Colonic mucosa (tissue), 4 donors: ENCODE measurements at regions not wholly inside any gene's neighbourhood (a gene's known extent, or its start where the extent isn't known, plus 50 kb on each side); places are given as distances from the start of the nearest gene placed in this dataset.

ENCODE experiments used
- DNase-seq: peaks from one replicate; pipeline ENCODE4 v3.0.0-alpha.2; 2020
- H3K27ac ChIP-seq: fragments of 200-600 bp; one replicate; pipeline ENCODE4 v1.8.0; 2021
- H3K27me3 ChIP-seq: fragments of 200-600 bp; one replicate; pipeline ENCODE4 v1.8.0; 2021
- H3K36me3 ChIP-seq: fragments of 200-600 bp; one replicate; pipeline ENCODE4 v1.8.0; 2021
- H3K4me1 ChIP-seq: fragments of 200-600 bp; one replicate; pipeline ENCODE4 v1.8.0; 2021; ENCODE audit warnings: mild to moderate bottlenecking
- H3K4me3 ChIP-seq: fragments of 200-600 bp; one replicate; pipeline ENCODE4 v1.8.0; 2021
- H3K9ac ChIP-seq, 2 donors: one replicate each; pipeline ENCODE4 v1.7.0; 2013; ENCODE audit warnings: control low read depth in 2 of 2, low read depth in 2 of 2, low read length in 2 of 2
- H3K9me3 ChIP-seq: fragments of 200-600 bp; one replicate; pipeline ENCODE4 v1.8.0; 2021
- intact Hi-C: fragments of 100-400 bp; cut with DNase I; formaldehyde crosslinking; loops from one replicate; pipeline ENCODE4 v1.14.1; 2022
- TF ChIP-seq, protein P1 (sequence below): fragments of 200-600 bp; IDR thresholded peaks from one replicate; pipeline ENCODE4 v1.8.0; 2022; ENCODE audit warnings: antibody characterized with exemption, mild to moderate bottlenecking
- donor health status: healthy.
- donor health status: DM: no; HTN: no; CAD: no.
- donor health status: DM: no; HTN: no; CAD: no.

DNA sequence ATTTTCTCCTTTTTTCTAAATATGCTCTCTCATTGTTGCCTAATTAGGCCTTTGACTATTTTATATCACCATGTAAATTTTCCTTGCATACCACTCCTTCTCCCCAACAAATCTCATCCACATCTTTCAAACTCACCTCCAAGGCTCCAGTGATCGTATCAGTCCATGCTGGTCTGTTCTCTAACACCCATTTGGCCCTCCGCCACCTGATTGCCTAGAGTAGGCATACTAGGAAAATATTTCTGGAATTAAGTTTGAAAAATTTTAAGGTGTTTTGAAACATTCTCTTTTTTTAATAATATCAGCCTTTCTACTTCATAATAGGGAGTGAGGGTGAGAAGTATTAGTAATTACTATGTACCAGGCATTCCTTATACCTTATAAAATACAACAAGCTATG, 473.9 kb downstream of the FGF9 start:
- Histone ChIP-seq H3K27ac (no peak overlapping the region), H3K27me3 (no peaks in the 10 kb centered on the region), H3K36me3 (no peaks in the 10 kb centered on the region), H3K9me3 (no peaks in the 10 kb centered on the region), H3K9ac (no peak overlapping the region), H3K4me1 (no peaks in the 10 kb centered on the region), H3K4me3 (no peak overlapping the region)
- intact Hi-C loops, result no loop called here
- no peak for DNase-seq
- TF ChIP-seq, protein P1, sequence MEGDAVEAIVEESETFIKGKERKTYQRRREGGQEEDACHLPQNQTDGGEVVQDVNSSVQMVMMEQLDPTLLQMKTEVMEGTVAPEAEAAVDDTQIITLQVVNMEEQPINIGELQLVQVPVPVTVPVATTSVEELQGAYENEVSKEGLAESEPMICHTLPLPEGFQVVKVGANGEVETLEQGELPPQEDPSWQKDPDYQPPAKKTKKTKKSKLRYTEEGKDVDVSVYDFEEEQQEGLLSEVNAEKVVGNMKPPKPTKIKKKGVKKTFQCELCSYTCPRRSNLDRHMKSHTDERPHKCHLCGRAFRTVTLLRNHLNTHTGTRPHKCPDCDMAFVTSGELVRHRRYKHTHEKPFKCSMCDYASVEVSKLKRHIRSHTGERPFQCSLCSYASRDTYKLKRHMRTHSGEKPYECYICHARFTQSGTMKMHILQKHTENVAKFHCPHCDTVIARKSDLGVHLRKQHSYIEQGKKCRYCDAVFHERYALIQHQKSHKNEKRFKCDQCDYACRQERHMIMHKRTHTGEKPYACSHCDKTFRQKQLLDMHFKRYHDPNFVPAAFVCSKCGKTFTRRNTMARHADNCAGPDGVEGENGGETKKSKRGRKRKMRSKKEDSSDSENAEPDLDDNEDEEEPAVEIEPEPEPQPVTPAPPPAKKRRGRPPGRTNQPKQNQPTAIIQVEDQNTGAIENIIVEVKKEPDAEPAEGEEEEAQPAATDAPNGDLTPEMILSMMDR, result no peak

DNA sequence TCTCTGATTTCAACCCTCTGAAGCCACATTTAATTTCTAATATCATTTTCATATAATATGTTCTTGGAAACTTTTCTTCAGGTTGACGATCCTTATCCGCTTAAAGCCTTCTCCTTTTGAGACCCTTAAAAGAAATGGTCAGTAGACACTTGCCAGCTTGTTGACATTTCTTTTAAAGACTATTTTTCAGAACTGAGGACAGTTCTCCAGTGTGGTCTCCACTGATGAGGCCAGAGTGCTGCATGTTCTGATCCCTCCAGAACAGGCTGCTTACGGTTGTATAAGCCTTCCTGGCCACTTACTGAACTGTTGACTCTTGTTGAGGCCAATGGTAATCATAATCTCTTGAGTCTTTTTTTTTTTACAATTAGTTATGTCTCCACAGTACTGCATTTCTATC, 477.3 kb downstream of the FGF9 start:
- H3K27me3 ChIP-seq, result no peaks in the 10 kb centered on the region
- H3K9ac ChIP-seq, result no peak overlapping the region
- intact Hi-C loops, result no loop called here
- TF ChIP-seq, protein P1, result no peak
- no peaks in the 10 kb centered on the region for H3K36me3 ChIP-seq
- no peak overlapping the region for H3K27ac ChIP-seq
- H3K4me1 ChIP-seq, result no peaks in the 10 kb centered on the region
- DNase-seq, result no peak
- H3K9me3 ChIP-seq, result no peaks in the 10 kb centered on the region
- no peak overlapping the region for H3K4me3 ChIP-seq

DNA sequence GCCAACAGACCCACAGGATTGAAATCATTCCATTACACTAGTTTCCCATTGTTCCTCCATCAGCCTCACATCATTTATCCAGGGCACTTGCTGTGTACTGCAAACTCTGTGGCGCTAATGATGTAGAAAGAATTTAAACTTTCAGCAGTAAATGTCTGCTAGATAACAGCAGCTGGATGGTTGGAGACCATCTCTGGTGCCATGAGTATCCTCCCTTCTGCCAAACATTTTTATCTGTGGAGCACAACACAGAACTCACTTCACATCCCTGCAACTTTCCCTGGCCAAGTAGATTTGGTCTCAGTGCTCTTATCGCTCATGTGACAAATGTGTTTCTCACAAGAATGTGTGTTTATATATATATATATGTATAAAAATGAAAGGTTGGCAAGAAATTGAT, 481.9 kb downstream of the FGF9 start:
- Histone ChIP-seq H3K9me3 (no peaks in the 10 kb centered on the region), H3K4me1 (no peaks in the 10 kb centered on the region), H3K27me3 (no peaks in the 10 kb centered on the region), H3K9ac (no peak overlapping the region), H3K4me3 (no peak overlapping the region), H3K27ac (no peak overlapping the region), H3K36me3 (no peaks in the 10 kb centered on the region)
- no peak for DNase-seq
- TF ChIP-seq, protein P1, result no peak
- intact Hi-C loops, result no loop called here

DNA sequence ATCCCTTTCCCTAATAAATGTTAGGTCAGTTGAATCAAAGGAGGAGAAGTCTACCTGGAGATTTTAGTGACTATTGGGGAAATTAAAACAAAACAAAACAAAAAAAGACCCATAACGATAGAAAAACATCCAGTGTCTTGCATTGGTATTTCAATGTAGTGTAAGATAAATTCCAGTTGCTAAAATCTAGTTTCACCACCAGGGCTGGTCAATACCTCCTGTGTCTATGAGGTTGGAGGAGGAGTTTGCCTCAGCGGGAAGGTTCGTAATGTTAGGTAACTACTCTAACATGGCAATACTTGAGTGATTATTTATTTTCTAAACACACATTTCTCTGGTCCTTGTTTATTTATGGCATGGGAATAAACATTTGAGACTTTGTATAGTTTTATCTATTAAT, 483.2 kb downstream of the FGF9 start:
- no peaks in the 10 kb centered on the region for H3K4me1 ChIP-seq
- intact Hi-C loops, result no loop called here
- H3K27ac ChIP-seq, result no peak overlapping the region
- TF ChIP-seq, protein P1, result no peak
- H3K9ac ChIP-seq, result no peak overlapping the region
- no peak overlapping the region for H3K4me3 ChIP-seq
- no peak for DNase-seq
- H3K36me3 ChIP-seq, result no peaks in the 10 kb centered on the region
- H3K9me3 ChIP-seq, result no peaks in the 10 kb centered on the region
- no peaks in the 10 kb centered on the region for H3K27me3 ChIP-seq

DNA sequence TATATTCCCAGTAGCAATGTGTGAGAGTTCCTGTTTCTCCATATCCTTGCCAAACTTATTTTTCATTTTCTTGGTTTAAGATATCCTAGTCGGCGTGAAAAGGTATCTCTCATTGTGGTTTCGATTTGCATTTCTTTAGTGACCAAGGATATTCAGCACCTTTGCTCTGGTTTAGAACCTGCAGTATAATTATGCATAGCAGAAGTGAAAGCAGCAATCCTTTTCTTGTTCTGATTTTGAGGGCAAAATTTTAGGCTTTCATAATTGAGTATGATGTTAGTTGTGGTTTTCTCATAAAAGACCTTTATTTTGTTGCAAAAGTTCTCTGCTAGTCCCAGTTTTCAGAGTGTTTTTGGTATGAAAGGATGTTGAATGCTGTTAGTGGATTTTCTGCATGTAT, 491.0 kb downstream of the FGF9 start:
- intact Hi-C loops, result no loop called here
- Histone ChIP-seq H3K9ac (no peak overlapping the region), H3K27ac (no peak overlapping the region), H3K4me1 (no peaks in the 10 kb centered on the region), H3K4me3 (no peak overlapping the region), H3K36me3 (no peaks in the 10 kb centered on the region), H3K27me3 (no peaks in the 10 kb centered on the region), H3K9me3 (no peaks in the 10 kb centered on the region)
- DNase-seq, result no peak
- TF ChIP-seq, protein P1, result no peak

DNA sequence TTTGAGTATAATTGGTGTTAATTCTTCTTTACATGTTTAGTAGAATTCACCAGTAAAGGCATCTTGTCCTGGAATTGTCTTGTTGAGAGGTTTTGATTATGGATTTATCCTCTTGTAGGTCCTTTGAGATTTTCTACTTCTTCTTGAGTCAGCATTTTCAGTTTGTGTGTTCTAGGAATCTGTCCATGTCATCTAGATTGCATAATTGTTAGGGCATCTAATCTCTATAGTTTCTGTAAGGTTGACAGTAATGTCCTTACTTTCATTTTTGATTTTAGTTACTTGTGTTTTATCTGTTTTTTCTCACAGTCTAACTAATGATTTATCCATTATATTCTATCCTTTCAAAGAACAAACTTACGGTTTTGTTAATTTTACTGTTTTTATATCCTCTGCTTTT, 492.0 kb downstream of the FGF9 start:
- H3K4me1 ChIP-seq, result no peaks in the 10 kb centered on the region
- H3K27ac ChIP-seq, result no peak overlapping the region
- no peak overlapping the region for H3K4me3 ChIP-seq
- intact Hi-C loops, result no loop called here
- no peak overlapping the region for H3K9ac ChIP-seq
- no peaks in the 10 kb centered on the region for H3K36me3 ChIP-seq
- TF ChIP-seq, protein P1, result no peak
- H3K27me3 ChIP-seq, result no peaks in the 10 kb centered on the region
- no peaks in the 10 kb centered on the region for H3K9me3 ChIP-seq
- DNase-seq, result no peak
